Spleen (tissue), 11 donors: ENCODE measurements at regions not wholly inside any gene's neighbourhood (a gene's known extent, or its start where the extent isn't known, plus 50 kb on each side); places are given as distances from the start of the nearest gene placed in this dataset.

ENCODE experiments used
- DNase-seq: peaks from one replicate; pipeline ENCODE4 v3.0.0-alpha.2; 2020
- H3K27ac ChIP-seq, 8 donors: fragments of 200-600 bp; sonication (generic) in 7 of 8; 1 replicate in 4 of 8; 2 replicates in 4 of 8; pipeline versions ENCODE4 v1.5.0 to v1.8.0; 2016 to 2021; ENCODE audit warnings: inconsistent platforms in 4 of 8, mild to moderate bottlenecking in 4 of 8, moderate library complexity in 1 of 8
- H3K27me3 ChIP-seq, 7 donors: fragments of 200-600 bp; sonication (generic) in 6 of 7; replicated peaks in 1 of 7; 1 replicate in 4 of 7; 2 replicates in 3 of 7; pipeline versions ENCODE4 v1.5.0 to v1.8.0; 2016 to 2021; ENCODE audit warnings: inconsistent platforms in 3 of 7, mild to moderate bottlenecking in 1 of 7
- H3K36me3 ChIP-seq, 6 donors: fragments of 200-600 bp; sonication (generic) in 5 of 6; 1 replicate in 4 of 6; 2 replicates in 2 of 6; pipeline versions ENCODE4 v1.5.0 to v1.8.0; 2016 to 2021; ENCODE audit warnings: inconsistent platforms in 2 of 6
- H3K4me1 ChIP-seq, 6 donors: fragments of 200-600 bp; sonication (generic) in 5 of 6; 1 replicate in 3 of 6; 2 replicates in 3 of 6; pipeline versions ENCODE4 v1.5.0 to v1.8.0; 2016 to 2021; ENCODE audit warnings: inconsistent platforms in 3 of 6
- H3K4me3 ChIP-seq, 8 donors: fragments of 200-600 bp; sonication (generic) in 7 of 8; 1 replicate in 4 of 8; 2 replicates in 4 of 8; pipeline versions ENCODE4 v1.5.0 to v1.8.0; 2016 to 2021; ENCODE audit warnings: inconsistent platforms in 4 of 8, mild to moderate bottlenecking in 4 of 8, moderate library complexity in 2 of 8
- H3K9me3 ChIP-seq, 8 donors: fragments of 200-600 bp; sonication (generic) in 7 of 8; 1 replicate in 4 of 8; 2 replicates in 4 of 8; pipeline versions ENCODE4 v1.5.0 to v1.8.0; 2016 to 2021; ENCODE audit warnings: inconsistent platforms in 4 of 8
- POLR2A ChIP-seq, 3 donors: fragments of 450-650 bp; IDR thresholded peaks; one replicate each; pipeline ENCODE4 v1.5.1; 2017; ENCODE audit warnings: antibody characterized with exemption in 3 of 3, mild to moderate bottlenecking in 1 of 3
- POLR2AphosphoS5 ChIP-seq, 3 donors: sonication (generic); formaldehyde crosslinking; IDR thresholded peaks; one replicate each; pipeline ENCODE4 v1.5.1; 2017; ENCODE audit warnings: antibody characterized with exemption in 3 of 3
- WGBS, 5 donors: extraction: QIAGEN DNeasy Blood & Tissue Kit in 3 of 5; methylation state at CpG; one replicate each; pipeline versions ENCODE4 v1.1.5 to v1.1.7; 2013 to 2018; 5-methylcytosine and 5-hydroxymethylcytosine counted together
- intact Hi-C: fragments of 100-400 bp; cut with DNase I; formaldehyde crosslinking; loops from one replicate; pipeline ENCODE4 v1.15.0; 2023; ENCODE audit warnings: low total_unique reads
- TF ChIP-seq, protein P1 (sequence below), 11 experiments: fragments of 200-600 bp in 7 of 11; fragments of 450-650 bp in 4 of 11; sonication (generic) in 4 of 11; IDR thresholded peaks in 8 of 11; conservative IDR thresholded peaks in 3 of 11; 1 replicate in 7 of 11; 2 replicates in 4 of 11; pipeline versions ENCODE4 v1.4.0 to v1.8.0; 2016 to 2021; ENCODE audit warnings: antibody characterized with exemption in 11 of 11, inconsistent platforms in 4 of 11, mild to moderate bottlenecking in 1 of 11
- donor health status: healthy with polysubstance abuse.
- donor health status: DM: no; HTN: no; CAD: no; lungs with moderate emphysema.
- donor health status: DM: no; HTN: no; CAD: no.
- donor health status: Bipolar disorder and iron deficiency.
- donor health status: healthy.
- donor health status: DM: no; HTN: no; CAD: no.
- donor health status: DM: yes; HTN: yes; CAD: no.

DNA sequence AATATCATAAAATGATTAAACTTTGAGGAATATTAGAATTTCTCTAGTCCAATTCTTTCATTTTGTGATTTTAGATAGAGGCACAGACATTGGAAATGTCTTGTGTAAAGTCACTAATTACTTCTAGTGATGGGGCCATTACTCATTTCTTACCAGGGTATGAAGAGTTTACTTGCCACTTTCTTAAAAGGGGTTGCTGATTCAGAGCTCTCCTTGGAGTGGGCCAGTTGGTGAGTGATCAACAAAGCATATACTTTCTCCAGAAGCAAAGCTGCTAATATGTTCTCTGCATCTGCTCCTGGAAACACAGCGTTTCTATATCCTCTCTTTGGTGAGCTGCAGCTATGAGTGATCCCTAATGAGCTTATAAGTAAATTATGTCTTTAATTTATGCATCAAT lies 408.9 kb upstream of the LRATD1 start:
- H3K27me3 ChIP-seq = no peaks in the 10 kb centered on the region

DNA sequence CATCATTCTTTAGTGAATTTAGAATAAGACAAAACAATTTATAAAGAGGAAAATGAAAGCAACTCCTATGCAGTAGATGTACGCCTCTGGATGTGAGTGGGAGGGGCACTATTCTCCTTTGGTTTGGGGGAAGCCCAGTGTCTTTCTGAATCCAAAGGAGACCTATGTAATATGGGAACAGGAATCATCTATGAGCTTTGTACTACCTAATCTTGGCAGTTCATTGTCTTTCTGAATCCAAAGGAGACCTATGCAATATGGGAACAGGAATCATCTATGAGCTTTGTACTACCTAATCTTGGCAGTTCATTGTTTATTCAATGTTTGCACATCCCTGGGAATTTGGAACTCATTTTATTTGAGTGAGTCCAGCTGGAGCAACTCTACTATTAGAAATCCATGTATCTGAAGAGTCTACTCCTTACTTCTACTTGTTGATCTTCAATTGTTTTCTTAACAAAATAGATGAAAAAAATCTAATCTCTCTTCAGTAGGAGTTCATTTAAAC lies 401.1 kb upstream of the LRATD1 start:
- TF ChIP-seq POLR2AphosphoS5 (IDR thresholded peaks at IDR 0.05) (no peak), POLR2A (IDR thresholded peaks at IDR 0.05) (no peak)
- TF ChIP-seq, protein P1, sequence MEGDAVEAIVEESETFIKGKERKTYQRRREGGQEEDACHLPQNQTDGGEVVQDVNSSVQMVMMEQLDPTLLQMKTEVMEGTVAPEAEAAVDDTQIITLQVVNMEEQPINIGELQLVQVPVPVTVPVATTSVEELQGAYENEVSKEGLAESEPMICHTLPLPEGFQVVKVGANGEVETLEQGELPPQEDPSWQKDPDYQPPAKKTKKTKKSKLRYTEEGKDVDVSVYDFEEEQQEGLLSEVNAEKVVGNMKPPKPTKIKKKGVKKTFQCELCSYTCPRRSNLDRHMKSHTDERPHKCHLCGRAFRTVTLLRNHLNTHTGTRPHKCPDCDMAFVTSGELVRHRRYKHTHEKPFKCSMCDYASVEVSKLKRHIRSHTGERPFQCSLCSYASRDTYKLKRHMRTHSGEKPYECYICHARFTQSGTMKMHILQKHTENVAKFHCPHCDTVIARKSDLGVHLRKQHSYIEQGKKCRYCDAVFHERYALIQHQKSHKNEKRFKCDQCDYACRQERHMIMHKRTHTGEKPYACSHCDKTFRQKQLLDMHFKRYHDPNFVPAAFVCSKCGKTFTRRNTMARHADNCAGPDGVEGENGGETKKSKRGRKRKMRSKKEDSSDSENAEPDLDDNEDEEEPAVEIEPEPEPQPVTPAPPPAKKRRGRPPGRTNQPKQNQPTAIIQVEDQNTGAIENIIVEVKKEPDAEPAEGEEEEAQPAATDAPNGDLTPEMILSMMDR (IDR thresholded peaks at IDR 0.05 in 8 of 11, conservative IDR thresholded peaks at IDR 0.05 in 3 of 11) = no peak
- Histone ChIP-seq H3K27me3 (no peaks in the 10 kb centered on the region), H3K36me3 (no peaks in the 10 kb centered on the region), H3K27ac (no peak overlapping the region), H3K4me1 (no peaks in the 10 kb centered on the region), H3K4me3 (no peak overlapping the region), H3K9me3 (peaks cover 0 to 4% (median 0%) of the 10 kb centered on the region in 8 donors)
- WGBS, 5 donors = 70 to 81% (median 74%) methylated on average over 1 of the region's 1 CpG
- intact Hi-C loops = no loop called here
- DNase-seq = no peak

More for the DNA sequence above, 408.9 kb upstream of the LRATD1 start:
- H3K27ac ChIP-seq = no peak overlapping the region
- 70 to 76% (median 73%) methylated on average over 1 of the region's 1 CpG for WGBS, 5 donors
- no peaks in the 10 kb centered on the region for H3K9me3 ChIP-seq
- TF ChIP-seq POLR2A (IDR thresholded peaks at IDR 0.05) (no peak), POLR2AphosphoS5 (IDR thresholded peaks at IDR 0.05) (no peak)
- TF ChIP-seq, protein P1 (IDR thresholded peaks at IDR 0.05 in 8 of 11, conservative IDR thresholded peaks at IDR 0.05 in 3 of 11) = no peak
- H3K4me3 ChIP-seq = no peak overlapping the region
- no peaks in the 10 kb centered on the region for H3K36me3 ChIP-seq
- DNase-seq = no peak
- H3K4me1 ChIP-seq = no peaks in the 10 kb centered on the region
- intact Hi-C loops = no loop called here

DNA sequence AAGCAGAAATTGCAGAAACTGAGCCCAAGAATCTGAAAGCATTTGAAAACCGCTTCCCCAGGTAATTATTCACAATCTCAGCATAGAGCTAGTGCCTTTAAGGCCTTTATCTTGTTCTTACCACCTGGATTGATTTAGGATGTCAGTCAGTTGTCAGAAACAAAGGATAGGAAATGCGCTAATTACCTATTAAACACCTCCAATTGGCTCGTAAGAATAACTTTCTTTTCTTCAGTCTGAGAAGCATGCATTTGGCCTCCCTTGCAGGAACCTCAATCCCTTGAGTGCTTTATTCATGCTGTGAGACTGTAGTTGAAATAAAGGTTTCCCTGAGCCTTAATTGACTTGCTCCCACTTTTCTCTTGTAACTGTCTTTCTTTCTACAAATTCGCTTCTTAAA lies 400.3 kb upstream of the LRATD1 start:
- no peak overlapping the region for H3K4me3 ChIP-seq
- H3K27me3 ChIP-seq = no peaks in the 10 kb centered on the region
- no peak overlapping the region for H3K27ac ChIP-seq
- intact Hi-C loops = no loop called here
- peaks cover 0 to 4% (median 0%) of the 10 kb centered on the region in 8 donors for H3K9me3 ChIP-seq
- 75 to 87% (median 80%) methylated on average over 4 of the region's 4 CpGs for WGBS, 5 donors
- no peak for DNase-seq
- H3K36me3 ChIP-seq = no peaks in the 10 kb centered on the region
- TF ChIP-seq POLR2AphosphoS5 (IDR thresholded peaks at IDR 0.05) (no peak), POLR2A (IDR thresholded peaks at IDR 0.05) (no peak)
- TF ChIP-seq, protein P1 (IDR thresholded peaks at IDR 0.05 in 8 of 11, conservative IDR thresholded peaks at IDR 0.05 in 3 of 11) = no peak
- H3K4me1 ChIP-seq = no peaks in the 10 kb centered on the region

DNA sequence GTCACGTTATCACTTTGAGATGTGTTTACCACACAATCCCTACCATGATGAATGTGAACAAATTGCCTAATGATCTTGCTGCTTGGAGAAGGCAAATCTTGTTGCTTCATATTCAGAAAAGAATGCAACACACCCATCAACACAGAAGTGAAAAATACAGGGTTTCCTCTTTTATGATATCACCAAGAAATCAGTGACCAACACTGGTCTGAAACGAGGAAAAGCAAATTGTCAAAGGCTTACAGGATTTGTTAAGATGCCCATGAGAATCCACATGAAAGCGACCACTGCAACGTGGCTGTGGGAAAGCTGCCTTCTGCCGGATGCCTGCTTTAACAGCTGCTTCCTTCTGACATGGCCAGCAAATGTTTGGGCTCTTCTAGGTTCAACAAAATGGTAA lies 397.6 kb upstream of the LRATD1 start:
- no peak for DNase-seq
- H3K4me3 ChIP-seq = no peak overlapping the region
- intact Hi-C loops = no loop called here
- no peaks in the 10 kb centered on the region for H3K27me3 ChIP-seq
- WGBS, 5 donors = 30 to 46% (median 37%) methylated on average over 5 of the region's 5 CpGs
- no peaks in the 10 kb centered on the region for H3K36me3 ChIP-seq
- TF ChIP-seq, protein P1 (IDR thresholded peaks at IDR 0.05 in 8 of 11, conservative IDR thresholded peaks at IDR 0.05 in 3 of 11) = no peak
- TF ChIP-seq POLR2AphosphoS5 (IDR thresholded peaks at IDR 0.05) (no peak), POLR2A (IDR thresholded peaks at IDR 0.05) (no peak)
- H3K9me3 ChIP-seq = peaks cover 0 to 3% (median 0%) of the 10 kb centered on the region in 8 donors
- no peaks in the 10 kb centered on the region for H3K4me1 ChIP-seq
- H3K27ac ChIP-seq = no peak overlapping the region
